ENCODE measurements at regions not wholly inside any gene's neighbourhood (a gene's known extent, or its start where the extent isn't known, plus 50 kb on each side); places are given as distances from the start of the nearest gene placed in this dataset.

- Mint-ChIP-seq H3K4me3 (ENCODE audit: unreplicated experiment) (no peak overlapping the region), H3K9me3 (ENCODE audit: unreplicated experiment) (no peaks in the 10 kb centered on the region), H3K36me3 (ENCODE audit: unreplicated experiment) (no peaks in the 10 kb centered on the region), H3K27ac (ENCODE audit: unreplicated experiment) (no peak overlapping the region), H3K27me3 (ENCODE audit: unreplicated experiment) (no peaks in the 10 kb centered on the region), H3K4me1 (ENCODE audit: low read depth, unreplicated experiment) (no peaks in the 10 kb centered on the region)
- no peak for TF ChIP-seq CTCF (IDR thresholded peaks at IDR 0.05; ENCODE audit: partially characterized antibody, unreplicated experiment)
- DNase-seq: no peak
These were observed 297.3 kb upstream of the CASK start for GRCh38 chrX:42220666-42221065.

- no peaks in the 10 kb centered on the region for H3K36me3 Mint-ChIP-seq (ENCODE audit: unreplicated experiment)
- no peak overlapping the region for H3K27ac Mint-ChIP-seq (ENCODE audit: unreplicated experiment)
- H3K9me3 Mint-ChIP-seq (ENCODE audit: unreplicated experiment): no peaks in the 10 kb centered on the region
- DNase-seq: no peak
- no peaks in the 10 kb centered on the region for H3K27me3 Mint-ChIP-seq (ENCODE audit: unreplicated experiment)
- no peak for TF ChIP-seq CTCF (IDR thresholded peaks at IDR 0.05; ENCODE audit: partially characterized antibody, unreplicated experiment)
- no peak overlapping the region for H3K4me3 Mint-ChIP-seq (ENCODE audit: unreplicated experiment)
- H3K4me1 Mint-ChIP-seq (ENCODE audit: low read depth, unreplicated experiment): no peaks in the 10 kb centered on the region
These were observed 296.7 kb upstream of the CASK start for GRCh38 chrX:42220083-42220482.

DNA sequence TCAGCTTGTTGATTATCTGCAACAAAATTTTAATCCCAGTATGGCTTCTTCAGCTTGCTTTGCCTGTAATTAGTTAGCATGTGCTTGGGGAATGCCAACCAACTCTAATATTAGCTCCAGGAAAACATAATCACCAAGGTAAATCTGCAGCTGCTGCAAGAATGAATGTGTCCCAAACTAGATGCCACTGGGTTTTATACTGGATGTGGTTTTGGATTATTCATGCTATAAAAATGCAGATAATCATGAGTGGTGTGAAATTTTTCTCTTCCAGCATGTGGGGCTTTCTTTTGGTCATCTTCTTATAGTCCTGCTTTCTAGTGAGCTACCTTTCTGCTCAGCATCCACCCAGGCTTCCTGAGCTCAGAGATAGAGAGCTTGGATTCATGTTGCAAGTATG, 295.9 kb upstream of the CASK start:
- no peaks in the 10 kb centered on the region for H3K4me1 Mint-ChIP-seq (ENCODE audit: low read depth, unreplicated experiment)
- no peaks in the 10 kb centered on the region for H3K9me3 Mint-ChIP-seq (ENCODE audit: unreplicated experiment)
- H3K27ac Mint-ChIP-seq (ENCODE audit: unreplicated experiment): no peak overlapping the region
- H3K27me3 Mint-ChIP-seq (ENCODE audit: unreplicated experiment): no peaks in the 10 kb centered on the region
- TF ChIP-seq CTCF (IDR thresholded peaks at IDR 0.05; ENCODE audit: partially characterized antibody, unreplicated experiment): no peak
- H3K36me3 Mint-ChIP-seq (ENCODE audit: unreplicated experiment): no peaks in the 10 kb centered on the region
- DNase-seq: no peak
- no peak overlapping the region for H3K4me3 Mint-ChIP-seq (ENCODE audit: unreplicated experiment)

- Mint-ChIP-seq H3K9me3 (ENCODE audit: unreplicated experiment) (peaks cover 3% of the 10 kb centered on the region), H3K4me1 (ENCODE audit: low read depth, unreplicated experiment) (no peaks in the 10 kb centered on the region), H3K27me3 (ENCODE audit: unreplicated experiment) (no peaks in the 10 kb centered on the region), H3K36me3 (ENCODE audit: unreplicated experiment) (no peaks in the 10 kb centered on the region), H3K4me3 (ENCODE audit: unreplicated experiment) (no peak overlapping the region), H3K27ac (ENCODE audit: unreplicated experiment) (no peak overlapping the region)
- TF ChIP-seq CTCF (IDR thresholded peaks at IDR 0.05; ENCODE audit: partially characterized antibody, unreplicated experiment): no peak
- no peak for DNase-seq
These were observed 272.2 kb upstream of the CASK start for GRCh38 chrX:42195506-42195905.

- no peak for DNase-seq
- Mint-ChIP-seq H3K36me3 (ENCODE audit: unreplicated experiment) (no peaks in the 10 kb centered on the region), H3K4me3 (ENCODE audit: unreplicated experiment) (no peak overlapping the region), H3K4me1 (ENCODE audit: low read depth, unreplicated experiment) (no peaks in the 10 kb centered on the region), H3K27me3 (ENCODE audit: unreplicated experiment) (peaks cover 1% of the 10 kb centered on the region), H3K9me3 (ENCODE audit: unreplicated experiment) (peaks cover 6% of the 10 kb centered on the region), H3K27ac (ENCODE audit: unreplicated experiment) (no peak overlapping the region)
- TF ChIP-seq CTCF (IDR thresholded peaks at IDR 0.05; ENCODE audit: partially characterized antibody, unreplicated experiment): no peak
These were observed 266.2 kb upstream of the CASK start for GRCh38 chrX:42189576-42189975.
